Gastroesophageal sphincter (tissue), 4 donors: ENCODE measurements at regions not wholly inside any gene's neighbourhood (a gene's known extent, or its start where the extent isn't known, plus 50 kb on each side); places are given as distances from the start of the nearest gene placed in this dataset.
A peak's percentile ranks its signal among the peaks of the same experiment; 100 is the strongest.

Source experiments
- ATAC-seq: fragments of 150-250 bp; one replicate; pipeline ENCODE4 v1.9.1; 2016; ENCODE audit warnings: mild to moderate bottlenecking, moderate library complexity
- H3K27ac ChIP-seq, 4 donors: fragments of 200-600 bp; sonication (generic) in 3 of 4; 1 replicate in 3 of 4; 2 replicates in 1 of 4; pipeline ENCODE4 v1.5.1; 2016 to 2019
- H3K27me3 ChIP-seq: fragments of 200-600 bp; sonication (generic); one replicate; pipeline ENCODE4 v1.5.1; 2019
- H3K36me3 ChIP-seq, 2 donors: fragments of 200-600 bp; sonication (generic); one replicate each; pipeline ENCODE4 v1.5.1; 2019; ENCODE audit warnings: control low read depth in 1 of 2
- H3K4me1 ChIP-seq, 3 donors: fragments of 200-600 bp; sonication (generic); 1 replicate in 2 of 3; 2 replicates in 1 of 3; pipeline ENCODE4 v1.5.1; 2016 to 2019; ENCODE audit warnings: control low read depth in 2 of 3
- H3K4me3 ChIP-seq, 2 donors: fragments of 200-600 bp; sonication (generic); one replicate each; pipeline ENCODE4 v1.5.1; 2019; ENCODE audit warnings: mild to moderate bottlenecking in 1 of 2, moderate library complexity in 1 of 2
- H3K9me3 ChIP-seq, 3 donors: fragments of 200-600 bp; sonication (generic); one replicate each; pipeline ENCODE4 v1.5.1; 2017 to 2019; ENCODE audit warnings: control low read depth in 2 of 3
- CTCF ChIP-seq, 4 experiments: fragments of 200-600 bp in 2 of 4; fragments of 450-650 bp in 2 of 4; sonication (generic) in 1 of 4; IDR thresholded peaks; one replicate each; pipeline ENCODE4 v1.5.1; 2017 to 2019; ENCODE audit warnings: antibody characterized with exemption in 4 of 4, mild to moderate bottlenecking in 2 of 4, moderate library complexity in 2 of 4
- EP300 ChIP-seq: sonication (generic); formaldehyde crosslinking; IDR thresholded peaks from one replicate; pipeline ENCODE4 v1.6.1; 2017; ENCODE audit warnings: antibody characterized with exemption, mild to moderate bottlenecking
- POLR2A ChIP-seq, 2 donors: fragments of 450-650 bp; IDR thresholded peaks; one replicate each; pipeline ENCODE4 v1.6.1; 2017; ENCODE audit warnings: antibody characterized with exemption in 2 of 2, mild to moderate bottlenecking in 2 of 2, moderate library complexity in 1 of 2
- POLR2AphosphoS5 ChIP-seq: sonication (generic); formaldehyde crosslinking; IDR thresholded peaks from one replicate; pipeline ENCODE4 v1.6.1; 2017; ENCODE audit warnings: antibody characterized with exemption
- WGBS, 2 donors: methylation state at CpG; one replicate each; pipeline ENCODE4 v1.1.5; 2018; ENCODE audit warnings: low coverage in 1 of 2; 5-methylcytosine and 5-hydroxymethylcytosine counted together

- Histone ChIP-seq H3K4me1 (peaks cover 0 to 30% (median 20%) of the 10 kb centered on the region in 3 donors), H3K27ac (no peak overlapping the region), H3K36me3 (peaks cover 0 to 4% of the 10 kb centered on the region in 2 donors), H3K27me3 (no peaks in the 10 kb centered on the region), H3K9me3 (no peaks in the 10 kb centered on the region), H3K4me3 (no peak overlapping the region)
- no peak for TF ChIP-seq EP300
- no peak for TF ChIP-seq POLR2A (IDR thresholded peaks at IDR 0.05)
- no peak for TF ChIP-seq POLR2AphosphoS5
- no peak for TF ChIP-seq CTCF (IDR thresholded peaks at IDR 0.05)
- ATAC-seq = no peak
- WGBS, 2 donors = 83 to 94% methylated on average over 4 to 9 of the region's 12 CpGs
These were observed 79.6 kb downstream of the GLI2 start for GRCh38 chr2:120815292-120815691.

GRCh38 chr2:120817136-120817955 lies 81.7 kb downstream of the GLI2 start:
- Histone ChIP-seq H3K4me1 (peaks cover 0 to 45% (median 28%) of the 10 kb centered on the region in 3 donors), H3K9me3 (no peaks in the 10 kb centered on the region), H3K4me3 (no peak overlapping the region), H3K36me3 (peaks cover 0 to 2% of the 10 kb centered on the region in 2 donors), H3K27ac (peak overlapping the region in 1 of 4 donors; percentile 55), H3K27me3 (no peaks in the 10 kb centered on the region)
- WGBS, 2 donors = 95 to 96% methylated on average over 14 of the region's 25 CpGs
- no peak for ATAC-seq
- TF ChIP-seq CTCF (IDR thresholded peaks at IDR 0.05) (no peak), EP300 (no peak), POLR2AphosphoS5 (no peak)

- Histone ChIP-seq H3K4me3 (no peak overlapping the region), H3K27me3 (no peaks in the 10 kb centered on the region)
- TF ChIP-seq POLR2A (IDR thresholded peaks at IDR 0.05) = no peak
- TF ChIP-seq POLR2AphosphoS5 = no peak
- no peak for TF ChIP-seq EP300
- TF ChIP-seq CTCF (IDR thresholded peaks at IDR 0.05) = no peak
These were observed 82.3 kb downstream of the GLI2 start for GRCh38 chr2:120817956-120818325.

GRCh38 chr2:120818441-120818920 lies 82.8 kb downstream of the GLI2 start:
- peaks cover 0 to 45% (median 28%) of the 10 kb centered on the region in 3 donors for H3K4me1 ChIP-seq
- H3K27me3 ChIP-seq = no peaks in the 10 kb centered on the region
- TF ChIP-seq EP300 (no peak), POLR2AphosphoS5 (peak; percentile 59)
- WGBS, 2 donors = 23 to 29% methylated on average over 5 to 10 of the region's 10 CpGs
- H3K27ac ChIP-seq = peak overlapping the region in 3 of 4 donors; percentile 19 to 65 (median 55)
- H3K36me3 ChIP-seq = no peaks in the 10 kb centered on the region
- peak; percentile 61 for ATAC-seq
- H3K9me3 ChIP-seq = no peaks in the 10 kb centered on the region
- H3K4me3 ChIP-seq = no peak overlapping the region

More at GRCh38 chr2:120817956-120818325, 82.3 kb downstream of the GLI2 start:
- H3K27ac ChIP-seq = peak overlapping the region in 3 of 4 donors; percentile 19 to 65 (median 55)
- H3K36me3 ChIP-seq = no peaks in the 10 kb centered on the region
- ATAC-seq = no peak
- H3K9me3 ChIP-seq = no peaks in the 10 kb centered on the region
- 80% methylated on average over 1 of the region's 3 CpGs; no CpG with 5 or more reads in 1 of the 2 donors for WGBS, 2 donors
- peaks cover 0 to 45% (median 28%) of the 10 kb centered on the region in 3 donors for H3K4me1 ChIP-seq

GRCh38 chr2:120819720-120820210 lies 84.1 kb downstream of the GLI2 start:
- ATAC-seq = no peak
- TF ChIP-seq CTCF (IDR thresholded peaks at IDR 0.05) (no peak), POLR2A (IDR thresholded peaks at IDR 0.05) (no peak)
- Histone ChIP-seq H3K4me3 (no peak overlapping the region), H3K36me3 (no peaks in the 10 kb centered on the region), H3K4me1 (peaks cover 0 to 45% (median 28%) of the 10 kb centered on the region in 3 donors), H3K9me3 (no peaks in the 10 kb centered on the region), H3K27ac (peak overlapping the region in 2 of 4 donors; percentile 43 to 56), H3K27me3 (no peaks in the 10 kb centered on the region)
- WGBS, 2 donors = 65 to 83% methylated on average over 1 to 5 of the region's 5 CpGs
